ENCODE measurements at regions not wholly inside any gene's neighbourhood (a gene's known extent, or its start where the extent isn't known, plus 50 kb on each side); places are given as distances from the start of the nearest gene placed in this dataset.

GRCh38 chr9:130768891-130769403 lies 66.1 kb upstream of the ABL1 start:
- H3K4me1 ChIP-seq = peaks cover 16% of the 10 kb centered on the region
- no peak for DNase-seq (ENCODE audit: low spot score in 2 of 2)
- H3K36me3 ChIP-seq = no peaks in the 10 kb centered on the region
- no peak overlapping the region for H3K4me3 ChIP-seq
- 81% methylated on average over 6 of the region's 6 CpGs for WGBS
- no peaks in the 10 kb centered on the region for H3K9me3 ChIP-seq
- no peak overlapping the region for H3K27ac ChIP-seq
- TF ChIP-seq CTCF (IDR thresholded peaks at IDR 0.05) (no peak), EP300 (IDR thresholded peaks at IDR 0.05) (no peak), POLR2A (IDR thresholded peaks at IDR 0.05) (no peak), POLR2AphosphoS5 (IDR thresholded peaks at IDR 0.05) (no peak)
- no peaks in the 10 kb centered on the region for H3K27me3 ChIP-seq

- no peak for DNase-seq (ENCODE audit: low spot score in 2 of 2)
- no peaks in the 10 kb centered on the region for H3K9me3 ChIP-seq
- no peak overlapping the region for H3K4me3 ChIP-seq
- WGBS = 100% methylated on average over 3 of the region's 3 CpGs
- TF ChIP-seq POLR2AphosphoS5 (IDR thresholded peaks at IDR 0.05) (no peak), EP300 (IDR thresholded peaks at IDR 0.05) (no peak), POLR2A (IDR thresholded peaks at IDR 0.05) (no peak), CTCF (IDR thresholded peaks at IDR 0.05) (no peak)
- peaks cover 16% of the 10 kb centered on the region for H3K4me1 ChIP-seq
- no peaks in the 10 kb centered on the region for H3K27me3 ChIP-seq
- no peak overlapping the region for H3K27ac ChIP-seq
- no peaks in the 10 kb centered on the region for H3K36me3 ChIP-seq
These were observed 65.0 kb upstream of the ABL1 start for GRCh38 chr9:130770093-130770492.

- DNase-seq (ENCODE audit: low spot score in 2 of 2) = no peak
- peaks cover 10% of the 10 kb centered on the region for H3K4me1 ChIP-seq
- no peak overlapping the region for H3K4me3 ChIP-seq
- no peaks in the 10 kb centered on the region for H3K9me3 ChIP-seq
- no peaks in the 10 kb centered on the region for H3K27me3 ChIP-seq
- H3K27ac ChIP-seq = no peak overlapping the region
- WGBS = 74% methylated on average over 2 of the region's 2 CpGs
- H3K36me3 ChIP-seq = no peaks in the 10 kb centered on the region
- TF ChIP-seq POLR2A (IDR thresholded peaks at IDR 0.05) (no peak), CTCF (IDR thresholded peaks at IDR 0.05) (peak; percentile 41 to 46)
These were observed 64.2 kb upstream of the ABL1 start for GRCh38 chr9:130770679-130771442.

- WGBS = 80% methylated on average over 3 of the region's 3 CpGs
These were observed 62.9 kb upstream of the ABL1 start for GRCh38 chr9:130772185-130772584.

GRCh38 chr9:130774183-130774582 lies 60.9 kb upstream of the ABL1 start:
- DNase-seq (ENCODE audit: low spot score in 2 of 2) = no peak
- Histone ChIP-seq H3K4me3 (no peak overlapping the region), H3K9me3 (no peaks in the 10 kb centered on the region), H3K27ac (no peak overlapping the region), H3K4me1 (peaks cover 5% of the 10 kb centered on the region), H3K27me3 (no peaks in the 10 kb centered on the region), H3K36me3 (no peaks in the 10 kb centered on the region)
- no peak for TF ChIP-seq EP300 (IDR thresholded peaks at IDR 0.05)
- WGBS = 83% methylated on average over 3 of the region's 3 CpGs

More at GRCh38 chr9:130772185-130772584, 62.9 kb upstream of the ABL1 start:
- no peaks in the 10 kb centered on the region for H3K9me3 ChIP-seq
- H3K27ac ChIP-seq = no peak overlapping the region
- no peak for DNase-seq (ENCODE audit: low spot score in 2 of 2)
- H3K27me3 ChIP-seq = no peaks in the 10 kb centered on the region
- H3K36me3 ChIP-seq = no peaks in the 10 kb centered on the region
- H3K4me1 ChIP-seq = no peaks in the 10 kb centered on the region
- TF ChIP-seq POLR2A (IDR thresholded peaks at IDR 0.05) (no peak), EP300 (IDR thresholded peaks at IDR 0.05) (no peak)
- no peak overlapping the region for H3K4me3 ChIP-seq

- WGBS = 95% methylated on average over 5 of the region's 5 CpGs
- H3K4me1 ChIP-seq = peaks cover 11% of the 10 kb centered on the region
- TF ChIP-seq POLR2A (IDR thresholded peaks at IDR 0.05) = no peak
- TF ChIP-seq EP300 (IDR thresholded peaks at IDR 0.05) = no peak
- no peak for TF ChIP-seq POLR2AphosphoS5 (IDR thresholded peaks at IDR 0.05)
- no peak for TF ChIP-seq CTCF (IDR thresholded peaks at IDR 0.05)
- H3K36me3 ChIP-seq = no peaks in the 10 kb centered on the region
- no peaks in the 10 kb centered on the region for H3K9me3 ChIP-seq
- H3K27ac ChIP-seq = no peak overlapping the region
- H3K27me3 ChIP-seq = no peaks in the 10 kb centered on the region
- no peak overlapping the region for H3K4me3 ChIP-seq
- no peak for DNase-seq (ENCODE audit: low spot score in 2 of 2)
These were observed 59.6 kb upstream of the ABL1 start for GRCh38 chr9:130775336-130775991.

All from suprapubic skin (tissue), 4 donors.